Right lobe of liver (tissue), 4 donors: ENCODE measurements at regions not wholly inside any gene's neighbourhood (a gene's known extent, or its start where the extent isn't known, plus 50 kb on each side); places are given as distances from the start of the nearest gene placed in this dataset.
"Not testable (repeated sequence)": the region's sequence is repeated elsewhere in the genome, so short reads cannot be mapped to it uniquely, and the experiment has no call there.

Experiments
- POLR2A ChIP-seq: fragments of 450-650 bp; IDR thresholded peaks from one replicate; pipeline ENCODE4 v1.6.1; 2017; ENCODE audit warnings: antibody characterized with exemption, mild to moderate bottlenecking
- TF ChIP-seq, protein P1 (sequence below), 4 donors: fragments of 200-600 bp in 3 of 4; fragments of 450-650 bp in 1 of 4; IDR thresholded peaks; one replicate each; pipeline versions ENCODE4 v1.5.1 to v1.8.0; 2016 to 2022; ENCODE audit warnings: antibody characterized with exemption in 4 of 4, mild to moderate bottlenecking in 2 of 4
- donor health status: DM: no; HTN: no; CAD: no.
- donor health status: DM: no; HTN: no; CAD: no.
- donor health status: DM: no; HTN: yes; CAD: no.

DNA sequence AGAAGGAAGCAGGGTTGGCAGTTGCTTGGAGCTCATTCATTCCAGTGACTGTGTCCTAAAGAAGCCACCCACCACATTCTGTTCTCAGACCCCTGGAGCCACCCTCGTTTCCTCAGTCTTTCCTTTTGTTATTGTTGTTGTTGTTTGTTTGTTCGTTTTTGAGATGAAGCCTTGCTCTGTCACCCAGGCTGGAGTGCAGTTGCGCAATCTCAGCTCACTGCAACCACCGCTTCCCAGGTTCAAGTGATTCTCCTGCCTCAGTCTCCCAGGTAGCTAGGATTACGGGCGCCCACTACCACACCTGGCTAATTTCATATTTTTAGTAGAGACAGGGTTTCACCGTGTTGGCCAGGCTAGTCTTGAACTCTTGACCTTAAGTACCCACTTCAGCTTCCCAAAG lies 72.7 kb upstream of the ESRRB start:
- not testable (repeated sequence) for TF ChIP-seq POLR2A
- TF ChIP-seq, protein P1, sequence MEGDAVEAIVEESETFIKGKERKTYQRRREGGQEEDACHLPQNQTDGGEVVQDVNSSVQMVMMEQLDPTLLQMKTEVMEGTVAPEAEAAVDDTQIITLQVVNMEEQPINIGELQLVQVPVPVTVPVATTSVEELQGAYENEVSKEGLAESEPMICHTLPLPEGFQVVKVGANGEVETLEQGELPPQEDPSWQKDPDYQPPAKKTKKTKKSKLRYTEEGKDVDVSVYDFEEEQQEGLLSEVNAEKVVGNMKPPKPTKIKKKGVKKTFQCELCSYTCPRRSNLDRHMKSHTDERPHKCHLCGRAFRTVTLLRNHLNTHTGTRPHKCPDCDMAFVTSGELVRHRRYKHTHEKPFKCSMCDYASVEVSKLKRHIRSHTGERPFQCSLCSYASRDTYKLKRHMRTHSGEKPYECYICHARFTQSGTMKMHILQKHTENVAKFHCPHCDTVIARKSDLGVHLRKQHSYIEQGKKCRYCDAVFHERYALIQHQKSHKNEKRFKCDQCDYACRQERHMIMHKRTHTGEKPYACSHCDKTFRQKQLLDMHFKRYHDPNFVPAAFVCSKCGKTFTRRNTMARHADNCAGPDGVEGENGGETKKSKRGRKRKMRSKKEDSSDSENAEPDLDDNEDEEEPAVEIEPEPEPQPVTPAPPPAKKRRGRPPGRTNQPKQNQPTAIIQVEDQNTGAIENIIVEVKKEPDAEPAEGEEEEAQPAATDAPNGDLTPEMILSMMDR (IDR thresholded peaks at IDR 0.05) = not testable (repeated sequence)
